Thymus (tissue), 11 donors: ENCODE measurements at regions not wholly inside any gene's neighbourhood (a gene's known extent, or its start where the extent isn't known, plus 50 kb on each side); places are given as distances from the start of the nearest gene placed in this dataset.
"Not testable (repeated sequence)": the region's sequence is repeated elsewhere in the genome, so short reads cannot be mapped to it uniquely, and the experiment has no call there.

Experiments used
- DNase-seq, 9 donors: peaks; one replicate each; pipeline ENCODE4 v3.0.0-alpha.2; 2013; ENCODE audit warnings: low spot score in 9 of 9, low read depth in 6 of 9, missing footprints in 1 of 9
- H3K27ac ChIP-seq, 2 donors: one replicate each; pipeline ENCODE4 v1.5.1; 2013; ENCODE audit warnings: control low read depth in 1 of 2, low read depth in 1 of 2, low read length in 1 of 2, mild to moderate bottlenecking in 1 of 2, moderate library complexity in 1 of 2
- H3K27me3 ChIP-seq, 2 donors: one replicate each; pipeline ENCODE4 v1.5.1; 2013; ENCODE audit warnings: low read length in 1 of 2; ENCODE audit not compliant: control insufficient read depth in 2 of 2, insufficient read depth in 1 of 2
- H3K36me3 ChIP-seq, 2 donors: one replicate each; pipeline ENCODE4 v1.5.1; 2013; ENCODE audit warnings: low read length in 1 of 2, mild to moderate bottlenecking in 1 of 2, moderate library complexity in 1 of 2; ENCODE audit not compliant: control insufficient read depth in 2 of 2, insufficient read depth in 2 of 2
- H3K4me1 ChIP-seq, 2 donors: one replicate each; pipeline ENCODE4 v1.5.1; 2013; ENCODE audit warnings: low read length in 2 of 2; ENCODE audit not compliant: control insufficient read depth in 2 of 2, insufficient read depth in 2 of 2
- H3K4me3 ChIP-seq, 2 donors: one replicate each; pipeline ENCODE4 v1.5.1; 2013; ENCODE audit warnings: low read length in 2 of 2, control low read depth in 1 of 2, mild to moderate bottlenecking in 1 of 2
- H3K9me3 ChIP-seq, 2 donors: one replicate each; pipeline ENCODE4 v1.5.1; 2013; ENCODE audit warnings: low read length in 1 of 2, mild to moderate bottlenecking in 1 of 2; ENCODE audit not compliant: control insufficient read depth in 2 of 2, insufficient read depth in 1 of 2
- WGBS: extraction: QIAGEN DNeasy Blood & Tissue Kit; methylation state at CpG from one replicate; pipeline ENCODE4 v1.1.7; 2013; 5-methylcytosine and 5-hydroxymethylcytosine counted together
- donor health status: healthy.

- not testable (repeated sequence) for H3K27ac ChIP-seq, H3K27me3 ChIP-seq, H3K9me3 ChIP-seq, H3K4me3 ChIP-seq, H3K4me1 ChIP-seq, H3K36me3 ChIP-seq, DNase-seq
- 96% methylated on average over 6 of the region's 6 CpGs for WGBS
Observed at GRCh38 chr5:25407365-25407764, 762.6 kb upstream of the CDH10 start.

GRCh38 chr5:25405850-25406249, 761.1 kb upstream of the CDH10 start:
- Histone ChIP-seq H3K27ac (no peak overlapping the region), H3K27me3 (no peaks in the 10 kb centered on the region), H3K9me3 (peaks cover 1 to 7% of the 10 kb centered on the region in 2 donors), H3K4me3 (no peak overlapping the region), H3K4me1 (no peaks in the 10 kb centered on the region), H3K36me3 (no peaks in the 10 kb centered on the region)
- DNase-seq = no peak
- WGBS = 94% methylated on average over 1 of the region's 1 CpG

- Histone ChIP-seq H3K9me3 (peaks cover 1 to 4% of the 10 kb centered on the region in 2 donors), H3K27me3 (no peaks in the 10 kb centered on the region), H3K4me1 (no peaks in the 10 kb centered on the region), H3K27ac (no peak overlapping the region), H3K36me3 (no peaks in the 10 kb centered on the region), H3K4me3 (no peak overlapping the region)
- no peak for DNase-seq
- 97% methylated on average over 1 of the region's 1 CpG for WGBS
Observed at GRCh38 chr5:25399878-25400480, 755.2 kb upstream of the CDH10 start.

GRCh38 chr5:25393957-25394356, 749.2 kb upstream of the CDH10 start:
- Histone ChIP-seq H3K4me1 (no peaks in the 10 kb centered on the region), H3K27me3 (no peaks in the 10 kb centered on the region), H3K4me3 (no peak overlapping the region), H3K27ac (no peak overlapping the region), H3K9me3 (no peaks in the 10 kb centered on the region), H3K36me3 (no peaks in the 10 kb centered on the region)
- 92% methylated on average over 1 of the region's 1 CpG for WGBS
- DNase-seq = no peak

- no peaks in the 10 kb centered on the region for H3K9me3 ChIP-seq
- DNase-seq = no peak
- no peaks in the 10 kb centered on the region for H3K36me3 ChIP-seq
- no peaks in the 10 kb centered on the region for H3K27me3 ChIP-seq
- no peaks in the 10 kb centered on the region for H3K4me1 ChIP-seq
- 94% methylated on average over 1 of the region's 1 CpG for WGBS
- H3K4me3 ChIP-seq = no peak overlapping the region
- no peak overlapping the region for H3K27ac ChIP-seq
Observed at GRCh38 chr5:25393256-25393655, 748.5 kb upstream of the CDH10 start.

- no peaks in the 10 kb centered on the region for H3K9me3 ChIP-seq
- H3K4me1 ChIP-seq = no peaks in the 10 kb centered on the region
- DNase-seq = no peak
- no peaks in the 10 kb centered on the region for H3K27me3 ChIP-seq
- no peaks in the 10 kb centered on the region for H3K36me3 ChIP-seq
- 86% methylated on average over 1 of the region's 1 CpG for WGBS
- no peak overlapping the region for H3K4me3 ChIP-seq
- no peak overlapping the region for H3K27ac ChIP-seq
Observed at GRCh38 chr5:25387953-25388352, 743.2 kb upstream of the CDH10 start.

GRCh38 chr5:25362799-25363198, 718.0 kb upstream of the CDH10 start:
- no peaks in the 10 kb centered on the region for H3K4me1 ChIP-seq
- H3K27ac ChIP-seq = no peak overlapping the region

GRCh38 chr5:25358919-25359318, 714.1 kb upstream of the CDH10 start:
- no peaks in the 10 kb centered on the region for H3K4me1 ChIP-seq
- DNase-seq = no peak
- H3K27me3 ChIP-seq = no peaks in the 10 kb centered on the region

More at GRCh38 chr5:25362799-25363198, 718.0 kb upstream of the CDH10 start:
- Histone ChIP-seq H3K9me3 (peaks cover 0 to 23% of the 10 kb centered on the region in 2 donors), H3K4me3 (no peak overlapping the region), H3K36me3 (no peaks in the 10 kb centered on the region), H3K27me3 (no peaks in the 10 kb centered on the region)
- DNase-seq = no peak
- WGBS = 95% methylated on average over 5 of the region's 5 CpGs

GRCh38 chr5:25357605-25358004, 712.8 kb upstream of the CDH10 start:
- H3K4me1 ChIP-seq = no peaks in the 10 kb centered on the region
- H3K27me3 ChIP-seq = no peaks in the 10 kb centered on the region
- 88% methylated on average over 8 of the region's 8 CpGs for WGBS
- no peak for DNase-seq
- H3K9me3 ChIP-seq = peaks cover 0 to 19% of the 10 kb centered on the region in 2 donors
- no peak overlapping the region for H3K27ac ChIP-seq
- H3K4me3 ChIP-seq = no peak overlapping the region
- no peaks in the 10 kb centered on the region for H3K36me3 ChIP-seq

More at GRCh38 chr5:25358919-25359318, 714.1 kb upstream of the CDH10 start:
- H3K9me3 ChIP-seq = peaks cover 0 to 26% of the 10 kb centered on the region in 2 donors
- no peak overlapping the region for H3K4me3 ChIP-seq
- 98% methylated on average over 2 of the region's 2 CpGs for WGBS
- no peak overlapping the region for H3K27ac ChIP-seq
- no peaks in the 10 kb centered on the region for H3K36me3 ChIP-seq
